Fibroblast of skin of left biceps (primary cell): ENCODE measurements at regions not wholly inside any gene's neighbourhood (a gene's known extent, or its start where the extent isn't known, plus 50 kb on each side); places are given as distances from the start of the nearest gene placed in this dataset.
"Not testable (repeated sequence)": the region's sequence is repeated elsewhere in the genome, so short reads cannot be mapped to it uniquely, and the experiment has no call there.

Source experiments
- DNase-seq, 2 experiments: peaks; one replicate each; pipeline ENCODE4 v3.0.0-alpha.2; 2013; ENCODE audit warnings: low read depth in 2 of 2

GRCh38 chr6:81017586-81017985, 734.9 kb downstream of the TENT5A start:
- DNase-seq = not testable (repeated sequence)

- DNase-seq = no peak
Measured at GRCh38 chr6:81003894-81004293, 748.6 kb downstream of the TENT5A start.

GRCh38 chr6:81003156-81003555, 749.3 kb downstream of the TENT5A start:
- peak in 1 of 2 experiments; percentile 3 for DNase-seq

DNA sequence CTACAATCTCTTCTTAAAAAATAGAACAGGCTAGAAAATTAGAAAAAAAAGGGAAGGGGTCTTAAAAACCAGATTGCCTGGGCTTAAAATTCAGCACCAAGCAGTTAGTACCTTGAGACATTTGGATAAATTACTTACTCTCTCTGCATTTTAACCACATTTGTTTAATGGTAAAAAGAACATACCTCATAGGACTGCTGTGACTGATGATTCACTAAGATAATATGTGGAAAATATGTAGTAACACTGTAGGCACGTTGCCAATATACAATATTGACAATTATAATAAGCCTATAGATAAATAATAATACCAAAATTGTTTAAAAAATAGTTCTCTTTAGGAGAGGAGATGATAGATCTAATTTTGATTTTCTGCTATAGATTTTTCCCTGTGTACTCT, 750.4 kb downstream of the TENT5A start:
- DNase-seq = peak in 1 of 2 experiments; percentile 13

- DNase-seq = no peak
Measured at GRCh38 chr6:80991316-80991715, 761.2 kb downstream of the TENT5A start.

DNA sequence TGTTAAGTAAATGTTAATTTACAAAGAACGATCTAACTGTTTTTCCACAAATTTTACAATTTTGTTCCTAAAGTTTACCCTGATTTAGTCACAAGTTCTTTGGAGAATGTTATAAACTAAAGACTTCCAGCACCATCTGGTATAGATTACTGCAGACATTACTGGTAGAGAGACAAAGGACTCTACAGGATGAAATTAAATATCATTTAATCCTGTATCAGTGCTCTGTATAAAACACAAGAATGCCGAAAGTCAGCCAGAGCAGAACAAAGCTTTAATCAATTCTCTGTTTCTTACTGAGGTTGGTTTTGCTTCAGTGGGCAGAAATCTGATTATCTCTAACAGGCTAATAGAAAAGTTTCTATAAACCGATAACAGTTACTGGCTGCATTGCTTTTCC, 763.6 kb downstream of the TENT5A start:
- DNase-seq = peak in 1 of 2 experiments; percentile 19

- DNase-seq = no peak
Measured at GRCh38 chr6:80988286-80988685, 764.2 kb downstream of the TENT5A start.

GRCh38 chr6:80981226-80981625, 771.3 kb downstream of the TENT5A start:
- not testable (repeated sequence) for DNase-seq

GRCh38 chr6:80976336-80976735, 776.1 kb downstream of the TENT5A start:
- DNase-seq = no peak

- no peak for DNase-seq
Measured at GRCh38 chr6:80974579-80974978, 777.9 kb downstream of the TENT5A start.

DNA sequence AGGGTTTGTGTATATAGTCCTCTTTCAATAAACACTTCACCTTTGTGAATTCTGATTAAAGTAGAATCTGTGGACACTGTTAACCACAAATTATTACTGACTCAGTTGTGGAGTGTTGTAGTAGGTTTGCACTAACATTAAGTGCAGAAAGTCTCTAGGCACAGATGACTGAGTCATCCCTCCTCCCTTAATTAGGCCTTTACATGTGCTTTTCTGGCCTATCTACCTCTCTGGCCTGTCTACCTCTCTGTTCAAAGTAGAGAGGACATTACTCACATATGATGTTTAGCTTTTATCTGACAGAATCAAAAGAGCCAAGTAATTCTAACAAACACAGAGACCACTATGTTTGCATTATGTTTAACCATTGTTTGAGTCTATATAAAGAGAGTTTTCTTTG, 783.0 kb downstream of the TENT5A start:
- no peak for DNase-seq

GRCh38 chr6:80967609-80968008, 784.9 kb downstream of the TENT5A start:
- DNase-seq = no peak

GRCh38 chr6:80962382-80962781, 790.1 kb downstream of the TENT5A start:
- no peak for DNase-seq

- no peak for DNase-seq
Measured at GRCh38 chr6:80961166-80961565, 791.3 kb downstream of the TENT5A start.

GRCh38 chr6:80959034-80959433, 793.4 kb downstream of the TENT5A start:
- DNase-seq = peak; percentile 36 to 40

DNA sequence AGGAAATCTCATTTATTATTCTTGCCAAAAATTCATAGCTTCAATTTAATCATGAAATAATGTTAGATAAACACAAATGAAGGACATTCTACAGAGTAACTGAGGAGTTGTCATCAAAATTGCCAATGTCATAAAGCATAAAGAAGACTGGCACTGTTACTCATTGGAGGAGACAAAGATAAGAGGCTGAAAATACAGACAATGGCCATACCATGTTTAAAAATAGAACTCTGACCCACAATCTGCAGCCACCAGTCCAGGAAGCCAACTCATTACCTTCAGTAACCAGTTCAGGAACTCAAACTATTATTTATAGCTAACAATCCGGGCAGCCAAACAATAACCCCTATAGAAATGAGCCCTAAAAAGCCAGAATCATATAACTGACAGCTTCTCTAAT, 795.6 kb downstream of the TENT5A start:
- no peak for DNase-seq

DNA sequence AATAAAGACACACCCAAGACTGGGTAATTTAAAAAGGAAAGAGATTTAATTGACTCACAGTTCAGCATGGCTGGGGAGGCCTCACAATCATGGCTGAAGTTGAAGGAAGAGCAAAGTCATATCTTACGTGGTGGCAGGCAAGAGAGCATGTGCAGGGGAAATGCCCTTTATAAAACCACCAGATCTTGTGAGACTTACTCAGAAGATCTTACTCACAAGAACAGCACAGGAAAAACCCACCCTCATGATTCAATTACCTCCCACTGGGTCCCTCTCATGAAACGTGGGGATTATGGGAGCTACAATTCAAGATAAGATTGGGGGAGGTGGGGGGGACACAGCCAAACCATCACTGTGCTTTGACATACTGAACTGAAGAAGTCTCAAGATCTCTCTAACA, 800.0 kb downstream of the TENT5A start:
- DNase-seq = not testable (repeated sequence)

DNA sequence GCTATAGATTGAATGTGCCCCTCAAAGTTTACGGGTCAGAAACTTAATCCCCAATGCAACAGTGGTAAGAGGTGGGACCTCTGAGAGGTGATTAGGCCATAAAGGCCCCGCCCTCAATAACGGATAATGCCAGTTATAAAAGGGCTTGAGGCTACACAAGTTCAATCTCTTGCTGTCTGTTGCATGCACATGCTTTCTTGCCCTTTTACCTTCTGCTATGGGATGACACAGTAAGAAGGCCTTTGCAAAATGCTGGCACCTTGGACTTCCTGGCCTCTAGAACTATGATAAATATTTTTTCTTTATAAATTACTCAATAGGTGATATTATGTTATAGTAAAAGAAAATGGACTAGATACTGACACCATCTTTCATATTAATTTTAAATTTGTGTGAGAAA, 806.1 kb downstream of the TENT5A start:
- DNase-seq = no peak

DNA sequence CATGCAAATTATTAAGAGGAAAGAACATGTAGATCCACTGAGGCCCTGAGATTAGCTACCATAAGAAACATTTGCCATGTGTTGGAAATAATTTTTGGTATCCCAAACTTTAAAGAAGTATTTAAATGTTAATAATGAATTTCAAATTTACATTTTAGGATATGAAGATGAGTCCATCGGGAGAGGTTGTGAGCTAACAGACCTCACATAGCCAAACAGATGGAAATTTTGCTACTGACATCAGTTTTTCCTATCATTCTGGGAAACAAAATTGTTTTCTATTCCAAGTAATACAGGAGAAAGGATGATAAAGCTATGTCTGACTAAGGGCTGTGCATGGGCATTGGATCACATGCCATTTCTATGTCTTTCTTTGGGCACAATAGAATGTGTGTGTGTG, 809.6 kb downstream of the TENT5A start:
- DNase-seq = no peak

DNA sequence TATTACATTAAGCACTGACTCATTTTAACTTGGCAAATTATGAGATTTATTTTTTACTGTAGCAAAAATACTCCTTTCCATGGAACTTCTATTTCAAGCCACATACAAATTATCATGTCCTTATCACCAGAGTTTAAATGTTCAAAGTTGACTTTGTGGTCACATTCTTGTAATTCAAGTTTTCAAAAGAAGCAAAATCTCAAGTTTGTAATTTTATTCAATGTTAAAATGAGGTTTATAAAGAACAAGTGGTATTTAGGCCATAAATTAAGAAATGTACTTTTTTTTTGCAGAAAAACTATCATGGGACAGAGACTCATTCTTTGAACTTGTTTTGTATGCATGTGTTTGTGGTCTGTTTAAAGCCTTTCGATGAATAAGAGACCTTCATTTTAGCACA, 811.5 kb downstream of the TENT5A start:
- no peak for DNase-seq

GRCh38 chr6:80940571-80940970, 811.9 kb downstream of the TENT5A start:
- no peak for DNase-seq

- no peak for DNase-seq
Measured at GRCh38 chr6:80939898-80940297, 812.6 kb downstream of the TENT5A start.

GRCh38 chr6:80939480-80939879, 813.0 kb downstream of the TENT5A start:
- DNase-seq = no peak

- no peak for DNase-seq
Measured at GRCh38 chr6:80938131-80938530, 814.4 kb downstream of the TENT5A start.

DNA sequence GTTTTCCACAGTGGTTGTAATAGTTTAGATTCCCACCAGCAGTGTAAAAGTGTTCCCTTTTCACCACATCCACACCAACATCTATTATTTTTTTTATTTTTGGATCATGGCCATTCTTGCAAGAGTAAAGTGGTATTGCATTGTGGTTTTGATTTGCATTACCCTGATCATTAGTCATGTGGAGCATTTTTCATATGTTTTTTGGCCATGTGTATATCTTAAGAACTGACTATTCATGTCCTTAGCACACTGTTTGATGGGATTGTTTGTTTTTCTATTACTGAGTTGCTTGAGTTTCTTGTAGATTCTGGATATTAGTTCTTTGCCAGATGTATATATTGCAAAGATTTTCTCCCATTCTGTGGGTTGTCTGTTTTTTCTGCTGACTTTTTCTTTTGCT, 820.1 kb downstream of the TENT5A start:
- DNase-seq = peak; percentile 72 to 81
